ENCODE measurements at regions not wholly inside any gene's neighbourhood (a gene's known extent, or its start where the extent isn't known, plus 50 kb on each side); places are given as distances from the start of the nearest gene placed in this dataset.

GRCh38 chr4:130393642-130394041 lies 1297.7 kb downstream of the C4orf33 start:
- no peak for DNase-seq

- DNase-seq = no peak
These were observed 1299.9 kb downstream of the C4orf33 start for GRCh38 chr4:130395871-130396270.

- no peak for DNase-seq
These were observed 1307.3 kb downstream of the C4orf33 start for GRCh38 chr4:130403221-130403620.

DNA sequence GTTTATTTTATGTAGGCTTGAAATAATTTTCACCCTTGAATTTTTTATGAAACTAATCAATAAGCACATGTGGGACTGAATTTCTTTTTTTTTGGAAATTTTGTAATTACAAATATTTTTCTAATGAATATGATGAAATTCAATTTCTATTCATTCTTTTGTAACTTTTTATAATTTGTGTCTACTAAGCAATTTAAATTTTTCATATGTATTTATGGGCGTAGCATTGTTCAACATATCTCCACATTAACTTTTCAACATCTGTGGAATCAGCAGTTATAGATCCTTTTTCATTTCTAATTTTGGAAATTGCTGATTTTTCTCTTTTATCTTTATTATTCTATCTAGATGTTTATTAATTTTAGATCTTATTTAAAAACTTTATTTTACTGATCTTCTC lies 1320.3 kb downstream of the C4orf33 start:
- no peak for DNase-seq

- DNase-seq = no peak
These were observed 1323.4 kb downstream of the C4orf33 start for GRCh38 chr4:130419211-130419975.

- DNase-seq = no peak
These were observed 1326.3 kb downstream of the C4orf33 start for GRCh38 chr4:130422261-130422660.

- no peak for DNase-seq
These were observed 1328.3 kb downstream of the C4orf33 start for GRCh38 chr4:130424211-130424610.

- no peak for DNase-seq
These were observed 1336.3 kb downstream of the C4orf33 start for GRCh38 chr4:130432289-130432688.

- DNase-seq = no peak
These were observed 1353.8 kb downstream of the C4orf33 start for GRCh38 chr4:130449741-130450140.

GRCh38 chr4:130468340-130468739 lies 1372.4 kb downstream of the C4orf33 start:
- DNase-seq = no peak

GRCh38 chr4:130478406-130478805 lies 1382.5 kb downstream of the C4orf33 start:
- DNase-seq = no peak

DNA sequence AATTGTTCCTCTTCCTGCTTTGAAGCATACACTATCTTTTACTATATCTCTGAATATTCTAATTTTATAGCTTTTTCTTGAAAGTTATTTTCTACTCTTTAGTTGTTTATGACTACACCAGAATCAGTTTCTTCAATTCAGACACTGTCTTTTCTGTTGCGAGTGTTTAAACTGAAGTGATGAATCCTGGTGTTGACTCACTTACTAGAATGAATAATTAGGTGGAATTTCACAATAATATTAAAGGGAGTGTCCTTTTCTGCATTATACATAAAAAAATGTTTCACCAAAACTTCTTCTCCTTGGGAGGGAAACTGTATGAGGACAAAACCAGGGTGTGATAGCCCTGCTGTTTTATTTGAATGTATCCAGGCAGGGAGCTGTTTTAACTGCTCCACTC lies 1383.1 kb downstream of the C4orf33 start:
- DNase-seq = no peak

DNA sequence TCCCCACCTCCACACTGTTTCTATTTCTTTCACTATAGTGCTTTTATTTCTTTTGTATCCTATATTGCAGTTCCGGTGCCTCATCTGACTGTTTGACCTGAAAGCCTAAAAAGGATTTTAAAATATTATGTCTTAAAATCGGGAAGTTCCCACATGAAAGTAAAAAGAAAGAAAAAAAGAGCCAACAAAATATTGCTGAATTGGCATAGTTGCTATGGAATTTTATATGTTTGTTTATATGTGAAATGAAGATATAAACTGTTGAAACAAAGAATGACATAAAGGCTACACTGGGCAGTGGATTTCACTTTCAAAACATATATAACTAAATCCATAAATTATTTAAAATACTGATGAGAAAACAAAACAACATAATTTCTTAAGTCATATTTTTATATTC lies 1383.7 kb downstream of the C4orf33 start:
- DNase-seq = no peak

DNA sequence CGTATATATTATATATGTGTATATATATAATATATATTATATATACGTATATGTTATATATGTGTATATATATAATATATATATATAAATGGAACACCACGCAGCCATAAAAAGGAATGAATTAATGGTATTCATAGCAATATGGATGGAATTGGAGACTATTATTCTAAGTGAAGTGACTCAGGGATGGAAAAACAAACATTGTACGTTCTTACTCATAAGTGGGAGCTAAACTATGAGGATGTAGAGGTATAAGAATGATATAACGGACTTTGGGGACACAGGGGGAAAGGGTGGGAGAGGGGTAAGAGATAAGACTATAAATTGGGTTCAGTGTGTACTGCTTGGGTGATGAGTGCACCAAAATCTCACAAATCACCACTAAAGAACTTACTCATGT lies 1388.9 kb downstream of the C4orf33 start:
- no peak for DNase-seq

DNA sequence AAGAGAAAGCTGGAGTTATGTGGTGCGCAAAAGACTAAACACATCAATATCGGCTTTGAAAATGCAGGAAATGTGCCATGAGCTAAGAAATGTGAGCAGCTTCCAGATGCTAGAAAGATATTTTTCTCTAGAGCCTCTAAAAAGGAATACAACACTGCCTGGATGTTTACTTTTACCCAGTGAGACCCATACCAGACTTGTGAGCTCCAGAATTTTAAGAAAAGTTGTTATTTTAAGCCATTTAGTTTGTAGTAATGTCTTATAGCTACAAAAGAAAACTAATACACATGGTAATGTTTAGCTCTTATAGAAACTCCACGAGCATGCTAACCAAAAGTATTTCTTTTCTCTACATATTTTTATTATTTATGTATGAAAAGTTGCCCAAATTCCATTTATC lies 1389.4 kb downstream of the C4orf33 start:
- DNase-seq = no peak

DNA sequence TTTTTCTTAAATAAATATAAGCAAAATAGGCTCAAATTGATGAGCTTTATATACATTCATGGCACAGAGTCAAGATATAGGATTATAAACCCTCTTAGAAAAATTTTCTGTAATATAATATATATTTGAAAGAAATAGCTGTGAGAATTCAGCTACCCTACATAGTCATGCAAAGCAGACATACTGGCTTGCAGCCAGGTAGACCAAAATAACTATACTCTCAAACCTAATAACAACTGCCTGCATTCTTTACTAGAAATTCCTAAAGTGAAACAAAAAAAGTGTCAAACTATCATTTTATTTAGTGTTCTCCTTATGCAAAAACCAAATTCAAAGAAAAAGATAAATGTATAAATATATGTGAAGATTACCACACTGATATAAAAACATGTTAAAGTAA lies 1390.2 kb downstream of the C4orf33 start:
- DNase-seq = no peak

DNA sequence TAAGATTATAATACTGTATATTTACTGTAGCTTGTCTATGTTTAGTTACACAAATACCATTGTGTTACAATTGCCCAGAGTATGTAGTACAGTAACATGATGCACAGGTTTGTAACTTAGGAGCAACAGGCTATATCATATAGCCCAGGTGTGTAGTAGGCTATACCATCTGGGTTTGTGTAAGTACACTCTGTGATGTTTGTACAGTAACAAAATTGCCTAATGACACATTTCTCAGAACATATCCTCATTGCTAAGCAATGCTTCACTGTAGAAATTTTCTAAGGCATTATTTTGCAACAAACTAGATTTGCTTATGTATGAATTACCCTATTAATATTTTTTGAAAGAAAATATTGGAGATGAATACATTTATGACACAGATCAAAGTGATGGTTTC lies 1390.9 kb downstream of the C4orf33 start:
- DNase-seq = no peak

GRCh38 chr4:130510661-130511060 lies 1414.7 kb downstream of the C4orf33 start:
- no peak for DNase-seq

DNA sequence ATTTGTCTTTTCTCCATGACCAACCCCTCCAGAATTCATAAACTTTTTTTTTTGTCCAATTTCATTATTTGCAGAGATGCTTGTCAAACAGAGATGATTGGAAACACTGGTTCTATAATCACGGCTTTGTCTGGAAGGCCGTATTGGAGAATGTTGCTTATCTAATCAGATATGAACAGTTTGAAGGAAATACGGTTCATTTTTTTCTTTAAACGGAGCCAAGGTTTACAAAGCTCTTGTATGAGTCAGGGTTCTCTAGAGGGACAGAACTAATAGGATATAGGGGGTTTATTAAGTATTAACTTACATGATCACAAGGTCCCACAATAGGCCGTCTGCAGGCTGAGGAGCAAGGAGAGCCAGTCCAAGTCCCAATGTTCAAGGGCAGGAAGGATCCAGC lies 1415.8 kb downstream of the C4orf33 start:
- DNase-seq = no peak

GRCh38 chr4:130524057-130524456 lies 1428.1 kb downstream of the C4orf33 start:
- DNase-seq = no peak

DNA sequence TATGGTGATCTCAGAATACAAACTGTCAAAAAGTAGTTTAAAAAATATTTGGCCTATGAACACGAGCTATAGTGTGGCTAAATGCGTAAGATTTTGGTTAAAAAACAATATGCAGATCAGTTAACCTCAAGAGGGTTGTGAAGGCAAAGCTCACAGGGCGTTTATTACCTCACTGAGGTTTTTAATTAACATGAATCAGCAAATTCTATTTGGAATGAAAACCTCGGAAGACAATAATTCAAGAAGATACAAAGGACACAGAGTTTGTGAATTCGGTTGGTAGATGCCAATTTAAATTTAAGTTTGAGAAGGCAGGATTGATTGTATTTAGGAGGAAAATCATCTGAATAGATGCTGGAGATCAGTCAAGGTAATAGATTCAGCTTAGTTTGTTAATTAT lies 1434.6 kb downstream of the C4orf33 start:
- DNase-seq = no peak

DNA sequence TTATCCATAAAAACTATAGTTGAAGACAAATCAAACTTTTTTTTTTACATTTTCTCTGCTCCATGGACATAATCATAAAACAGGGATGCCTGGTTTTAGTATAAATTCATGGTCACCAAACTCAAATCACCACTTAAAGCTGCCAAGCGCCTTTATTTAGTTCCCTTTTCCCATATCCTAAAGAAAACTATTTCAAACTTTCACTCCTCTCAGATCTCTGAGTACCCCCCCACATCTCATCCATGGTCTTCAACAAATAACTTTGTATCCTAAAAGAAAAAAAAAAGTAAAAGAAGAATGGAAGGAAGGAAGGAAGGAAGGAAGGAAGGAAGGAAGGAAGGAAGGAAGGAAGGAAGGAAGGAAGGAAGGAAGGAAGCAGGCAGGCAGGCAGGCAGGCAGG lies 1438.7 kb downstream of the C4orf33 start:
- DNase-seq = no peak

DNA sequence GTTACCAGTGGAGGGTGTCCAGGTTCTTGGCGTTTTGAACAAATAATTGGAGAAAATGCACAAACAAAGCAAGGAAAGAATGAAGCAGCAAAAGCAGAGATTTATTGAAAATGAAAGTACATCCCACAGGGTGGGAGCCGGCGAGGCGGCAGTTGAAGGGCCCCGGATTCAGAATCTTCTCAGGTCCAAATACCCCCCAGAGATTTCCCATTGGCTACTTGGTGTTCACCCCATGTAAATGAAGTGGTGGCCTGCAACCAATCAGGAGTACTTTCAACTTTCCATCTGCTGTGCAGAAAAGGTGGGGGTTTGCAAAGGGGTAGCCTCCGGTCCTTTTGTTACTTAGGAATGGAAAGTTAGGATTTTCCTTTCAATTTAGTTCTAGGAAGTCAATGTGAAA lies 1447.0 kb downstream of the C4orf33 start:
- DNase-seq = no peak

DNA sequence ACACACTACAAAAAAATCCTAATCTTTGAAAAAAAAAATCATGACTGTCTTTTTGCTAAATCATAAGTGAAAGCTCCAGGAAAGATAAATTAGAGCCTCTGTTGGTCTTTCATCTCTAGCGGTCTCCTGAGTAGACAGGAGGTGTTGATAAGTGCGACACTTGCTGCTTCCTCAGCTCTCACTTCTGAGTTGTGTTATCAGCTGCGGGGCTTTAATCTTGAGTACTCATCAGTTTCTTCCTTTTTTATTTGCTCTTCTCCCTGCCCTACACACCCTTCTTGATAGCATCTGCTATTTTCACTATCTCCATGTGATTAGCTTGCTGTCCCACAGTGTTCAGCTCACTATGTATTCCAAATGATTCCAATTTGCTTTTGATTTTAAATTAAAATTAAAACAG lies 1449.2 kb downstream of the C4orf33 start:
- no peak for DNase-seq

DNA sequence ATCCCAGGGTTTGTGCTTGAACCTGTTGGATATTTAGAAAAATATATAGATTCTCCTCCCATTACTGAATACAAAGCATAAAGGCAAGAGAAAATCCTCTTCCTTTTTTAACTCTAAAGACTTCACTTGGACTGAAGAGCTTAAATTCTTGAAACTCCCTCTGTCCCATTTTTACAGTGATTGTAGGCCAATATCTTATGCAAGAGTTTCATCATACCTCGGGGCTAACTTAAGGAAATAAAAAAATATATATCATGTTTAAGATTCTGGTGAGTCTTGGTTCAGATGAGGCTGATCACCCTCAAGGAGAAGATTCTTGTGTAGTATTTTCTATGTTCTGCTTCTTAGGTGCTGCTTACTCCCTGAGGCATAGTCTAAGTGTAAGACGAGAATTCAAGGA lies 1449.6 kb downstream of the C4orf33 start:
- no peak for DNase-seq

Measured in SHP77 treated with DMSO at 0.1 percent for 48 hours (cell line).